Neural cell (in vitro differentiated cells): ENCODE measurements at regions not wholly inside any gene's neighbourhood (a gene's known extent, or its start where the extent isn't known, plus 50 kb on each side); places are given as distances from the start of the nearest gene placed in this dataset.

Source experiments
- H2AFZ ChIP-seq: fragments of 200-600, 300-800 bp; sonication (generic), shearing (Covaris generic); 2 replicates; pipeline ENCODE4 v1.6.0; 2014; ENCODE audit warnings: low read depth, mild to moderate bottlenecking, antibody characterized with exemption, low read length, moderate library complexity
- H3F3A ChIP-seq: fragments of 200-600 bp; shearing (Covaris generic); 2 replicates; pipeline ENCODE4 v1.6.1; 2016; ENCODE audit warnings: mild to moderate bottlenecking, moderate library complexity, mixed read lengths, antibody characterized with exemption, low read length; ENCODE audit not compliant: insufficient read depth, poor library complexity, severe bottlenecking
- H3K27ac ChIP-seq: fragments of 200-600, 300-800 bp; sonication (generic), shearing (Covaris generic); 2 replicates; pipeline ENCODE4 v1.5.1; 2014; ENCODE audit warnings: mild to moderate bottlenecking, low read length, moderate library complexity
- H3K27me3 ChIP-seq: fragments of 300-800, 200-600 bp; sonication (generic), shearing (Covaris generic); 2 replicates; pipeline ENCODE4 v1.6.0; 2014; ENCODE audit warnings: mild to moderate bottlenecking, low read depth, low read length, moderate library complexity; ENCODE audit not compliant: insufficient read depth
- H3K36me3 ChIP-seq: fragments of 300-800, 200-600 bp; sonication (generic), shearing (Covaris generic); 2 replicates; pipeline ENCODE4 v1.5.1; 2014; ENCODE audit warnings: mild to moderate bottlenecking, antibody characterized with exemption, low read length, moderate library complexity; ENCODE audit not compliant: insufficient read depth
- H3K4me2 ChIP-seq: fragments of 300-800, 200-600 bp; sonication (generic), shearing (Covaris generic); 2 replicates; pipeline ENCODE4 v1.6.0; 2014; ENCODE audit warnings: mild to moderate bottlenecking, low read length
- H3K4me3 ChIP-seq: fragments of 300-800, 200-600 bp; sonication (generic), shearing (Covaris generic); 2 replicates; pipeline ENCODE4 v1.5.1; 2014; ENCODE audit warnings: mild to moderate bottlenecking, low read length, moderate library complexity
- H3K79me2 ChIP-seq: fragments of 200-600 bp; shearing (Covaris generic); replicated peaks from 2 replicates; pipeline ENCODE4 v1.6.0; 2014; ENCODE audit warnings: mild to moderate bottlenecking, low read length, moderate library complexity; ENCODE audit not compliant: insufficient read depth
- H3K9ac ChIP-seq: fragments of 300-800, 200-600 bp; sonication (generic), shearing (Covaris generic); 2 replicates; pipeline ENCODE4 v1.6.1; 2016; ENCODE audit warnings: mild to moderate bottlenecking, low read length, mixed read lengths
- H3K9me2 ChIP-seq: fragments of 200-600 bp; shearing (Covaris generic); 2 replicates; pipeline ENCODE4 v1.6.1; 2016; ENCODE audit warnings: mild to moderate bottlenecking, low read length, mixed read lengths; ENCODE audit not compliant: insufficient read depth
- H3K9me3 ChIP-seq: fragments of 200-600, 300-800 bp; sonication (generic), shearing (Covaris generic); 2 replicates; pipeline ENCODE4 v1.6.1; 2016; ENCODE audit warnings: mild to moderate bottlenecking, mixed run types, low read length, moderate library complexity, mixed read lengths
- H4K20me1 ChIP-seq: fragments of 200-600 bp; shearing (Covaris generic); 2 replicates; pipeline ENCODE4 v1.6.1; 2016; ENCODE audit warnings: mild to moderate bottlenecking, mixed run types; ENCODE audit not compliant: insufficient read depth
- EP300 ChIP-seq: fragments of 450-650 bp; conservative IDR thresholded peaks from 2 replicates; pipeline ENCODE4 v1.6.1; 2014; ENCODE audit warnings: antibody characterized with exemption, mild to moderate bottlenecking, moderate library complexity; ENCODE audit not compliant: poor library complexity, severe bottlenecking
- EZH2 ChIP-seq: fragments of 200-600, 300-800 bp; shearing (Covaris generic), sonication (generic); IDR thresholded peaks from 2 replicates; pipeline ENCODE4 v1.6.1; 2014; ENCODE audit warnings: antibody characterized with exemption, low read length, borderline replicate concordance, mild to moderate bottlenecking; ENCODE audit not compliant: insufficient read depth, poor library complexity, severe bottlenecking
- MXI1 ChIP-seq: fragments of 450-650 bp; conservative IDR thresholded peaks from 2 replicates; pipeline ENCODE4 v1.6.1; 2014; ENCODE audit warnings: antibody characterized with exemption, mild to moderate bottlenecking; ENCODE audit not compliant: poor library complexity, severe bottlenecking
- POLR2AphosphoS5 ChIP-seq: IDR thresholded peaks from 2 replicates; pipeline ENCODE4 v1.6.1; 2012
- RAD21 ChIP-seq: fragments of 450-650 bp; conservative IDR thresholded peaks from 2 replicates; pipeline ENCODE4 v1.6.1; 2014; ENCODE audit warnings: antibody characterized with exemption, mild to moderate bottlenecking, moderate library complexity
- SMC3 ChIP-seq: fragments of 450-650 bp; conservative IDR thresholded peaks from 2 replicates; pipeline ENCODE4 v1.6.1; 2014; ENCODE audit warnings: antibody characterized with exemption, mild to moderate bottlenecking, moderate library complexity; ENCODE audit not compliant: poor library complexity
- TAF1 ChIP-seq: IDR thresholded peaks from 2 replicates; pipeline ENCODE4 v1.6.1; 2012; ENCODE audit warnings: low read depth
- TF ChIP-seq, protein P1 (sequence below): fragments of 450-650 bp; IDR thresholded peaks from 2 replicates; pipeline ENCODE4 v1.5.1; 2014; ENCODE audit warnings: antibody characterized with exemption, mild to moderate bottlenecking, moderate library complexity; ENCODE audit not compliant: poor library complexity, severe bottlenecking
- TF ChIP-seq, protein P2 (sequence below): IDR thresholded peaks from 2 replicates; pipeline ENCODE4 v1.6.1; 2012; ENCODE audit warnings: borderline replicate concordance

DNA sequence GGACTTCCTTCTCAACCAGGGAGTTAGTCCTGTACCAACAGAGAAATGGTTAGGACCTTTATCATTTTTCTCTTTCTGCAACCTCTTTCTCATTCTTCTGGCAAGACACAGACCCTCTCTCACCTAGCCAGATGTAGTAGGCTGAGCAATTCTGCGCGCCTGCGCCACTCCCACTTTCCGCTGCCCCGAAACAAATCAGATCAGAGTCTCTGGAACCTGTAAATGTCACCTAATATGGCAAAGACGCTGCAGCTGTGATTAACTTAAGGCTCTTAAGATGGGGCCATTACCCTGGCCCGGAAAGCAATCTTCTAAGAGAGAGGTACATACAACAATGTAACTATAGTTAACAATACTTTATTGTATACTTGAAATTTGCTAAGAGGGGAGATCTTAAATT, 94.3 kb upstream of the ASIC2 start:
- no peak overlapping the region for H3K27ac ChIP-seq
- H4K20me1 ChIP-seq: no peaks in the 10 kb centered on the region
- no peaks in the 10 kb centered on the region for H3K9me2 ChIP-seq
- no peak overlapping the region for H3K4me3 ChIP-seq
- no peaks in the 10 kb centered on the region for H3K9me3 ChIP-seq
- H3K4me2 ChIP-seq: no peak overlapping the region
- no peaks in the 10 kb centered on the region for H3F3A ChIP-seq
- TF ChIP-seq, protein P1, sequence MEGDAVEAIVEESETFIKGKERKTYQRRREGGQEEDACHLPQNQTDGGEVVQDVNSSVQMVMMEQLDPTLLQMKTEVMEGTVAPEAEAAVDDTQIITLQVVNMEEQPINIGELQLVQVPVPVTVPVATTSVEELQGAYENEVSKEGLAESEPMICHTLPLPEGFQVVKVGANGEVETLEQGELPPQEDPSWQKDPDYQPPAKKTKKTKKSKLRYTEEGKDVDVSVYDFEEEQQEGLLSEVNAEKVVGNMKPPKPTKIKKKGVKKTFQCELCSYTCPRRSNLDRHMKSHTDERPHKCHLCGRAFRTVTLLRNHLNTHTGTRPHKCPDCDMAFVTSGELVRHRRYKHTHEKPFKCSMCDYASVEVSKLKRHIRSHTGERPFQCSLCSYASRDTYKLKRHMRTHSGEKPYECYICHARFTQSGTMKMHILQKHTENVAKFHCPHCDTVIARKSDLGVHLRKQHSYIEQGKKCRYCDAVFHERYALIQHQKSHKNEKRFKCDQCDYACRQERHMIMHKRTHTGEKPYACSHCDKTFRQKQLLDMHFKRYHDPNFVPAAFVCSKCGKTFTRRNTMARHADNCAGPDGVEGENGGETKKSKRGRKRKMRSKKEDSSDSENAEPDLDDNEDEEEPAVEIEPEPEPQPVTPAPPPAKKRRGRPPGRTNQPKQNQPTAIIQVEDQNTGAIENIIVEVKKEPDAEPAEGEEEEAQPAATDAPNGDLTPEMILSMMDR: no peak
- no peak for TF ChIP-seq MXI1
- TF ChIP-seq RAD21: no peak
- TF ChIP-seq EZH2: no peak
- TF ChIP-seq, protein P2, sequence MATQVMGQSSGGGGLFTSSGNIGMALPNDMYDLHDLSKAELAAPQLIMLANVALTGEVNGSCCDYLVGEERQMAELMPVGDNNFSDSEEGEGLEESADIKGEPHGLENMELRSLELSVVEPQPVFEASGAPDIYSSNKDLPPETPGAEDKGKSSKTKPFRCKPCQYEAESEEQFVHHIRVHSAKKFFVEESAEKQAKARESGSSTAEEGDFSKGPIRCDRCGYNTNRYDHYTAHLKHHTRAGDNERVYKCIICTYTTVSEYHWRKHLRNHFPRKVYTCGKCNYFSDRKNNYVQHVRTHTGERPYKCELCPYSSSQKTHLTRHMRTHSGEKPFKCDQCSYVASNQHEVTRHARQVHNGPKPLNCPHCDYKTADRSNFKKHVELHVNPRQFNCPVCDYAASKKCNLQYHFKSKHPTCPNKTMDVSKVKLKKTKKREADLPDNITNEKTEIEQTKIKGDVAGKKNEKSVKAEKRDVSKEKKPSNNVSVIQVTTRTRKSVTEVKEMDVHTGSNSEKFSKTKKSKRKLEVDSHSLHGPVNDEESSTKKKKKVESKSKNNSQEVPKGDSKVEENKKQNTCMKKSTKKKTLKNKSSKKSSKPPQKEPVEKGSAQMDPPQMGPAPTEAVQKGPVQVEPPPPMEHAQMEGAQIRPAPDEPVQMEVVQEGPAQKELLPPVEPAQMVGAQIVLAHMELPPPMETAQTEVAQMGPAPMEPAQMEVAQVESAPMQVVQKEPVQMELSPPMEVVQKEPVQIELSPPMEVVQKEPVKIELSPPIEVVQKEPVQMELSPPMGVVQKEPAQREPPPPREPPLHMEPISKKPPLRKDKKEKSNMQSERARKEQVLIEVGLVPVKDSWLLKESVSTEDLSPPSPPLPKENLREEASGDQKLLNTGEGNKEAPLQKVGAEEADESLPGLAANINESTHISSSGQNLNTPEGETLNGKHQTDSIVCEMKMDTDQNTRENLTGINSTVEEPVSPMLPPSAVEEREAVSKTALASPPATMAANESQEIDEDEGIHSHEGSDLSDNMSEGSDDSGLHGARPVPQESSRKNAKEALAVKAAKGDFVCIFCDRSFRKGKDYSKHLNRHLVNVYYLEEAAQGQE: no peak
- no peak for TF ChIP-seq SMC3
- no peak for TF ChIP-seq POLR2AphosphoS5
- no peak for TF ChIP-seq EP300
- no peak for TF ChIP-seq TAF1
- no peaks in the 10 kb centered on the region for H3K36me3 ChIP-seq
- H3K27me3 ChIP-seq: no peaks in the 10 kb centered on the region
- H3K9ac ChIP-seq: no peak overlapping the region
- no peaks in the 10 kb centered on the region for H3K79me2 ChIP-seq
- no peak overlapping the region for H2AFZ ChIP-seq

DNA sequence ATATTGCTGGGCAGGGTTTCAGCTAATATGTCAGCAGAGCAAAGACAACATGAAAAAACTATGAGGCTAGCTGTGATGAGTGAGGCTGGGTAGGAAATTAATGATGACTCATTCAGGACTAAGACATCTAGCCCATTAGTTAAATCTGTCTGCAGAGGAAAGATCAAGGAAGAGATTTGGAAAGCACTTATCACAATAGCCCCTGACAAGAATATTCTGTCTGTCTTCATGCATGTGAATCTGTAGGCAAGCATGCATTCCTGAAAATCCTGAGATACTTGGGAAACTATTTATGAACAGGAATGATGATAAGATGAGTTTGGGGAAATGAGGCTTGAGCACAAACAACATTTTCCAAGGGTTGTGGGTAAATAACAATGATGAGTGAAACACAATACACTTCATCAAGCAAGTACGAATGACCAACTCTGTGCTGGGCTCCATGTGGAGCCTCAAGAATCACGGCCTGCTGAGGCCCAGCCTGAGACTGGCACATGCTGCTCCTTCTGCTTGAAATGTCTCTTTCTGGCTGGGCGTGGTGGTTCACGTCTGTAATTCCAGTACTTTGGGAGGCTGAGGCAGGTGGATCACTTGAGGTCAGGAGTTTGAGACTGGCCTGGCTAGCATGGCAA, 96.5 kb upstream of the ASIC2 start:
- no peaks in the 10 kb centered on the region for H3K9me2 ChIP-seq
- TF ChIP-seq MXI1: no peak
- no peak for TF ChIP-seq EP300
- no peak for TF ChIP-seq TAF1
- no peak for TF ChIP-seq EZH2
- TF ChIP-seq SMC3: no peak
- TF ChIP-seq RAD21: no peak
- TF ChIP-seq, protein P2: no peak
- no peak for TF ChIP-seq POLR2AphosphoS5
- TF ChIP-seq, protein P1: no peak
- H4K20me1 ChIP-seq: no peaks in the 10 kb centered on the region
- H3K4me2 ChIP-seq: no peak overlapping the region
- H3K4me3 ChIP-seq: no peak overlapping the region
- H3K79me2 ChIP-seq: no peaks in the 10 kb centered on the region
- H3K27me3 ChIP-seq: no peaks in the 10 kb centered on the region
- H3K9ac ChIP-seq: no peak overlapping the region
- H3K9me3 ChIP-seq: no peaks in the 10 kb centered on the region
- no peak overlapping the region for H3K27ac ChIP-seq
- H2AFZ ChIP-seq: no peak overlapping the region
- no peaks in the 10 kb centered on the region for H3K36me3 ChIP-seq
- no peaks in the 10 kb centered on the region for H3F3A ChIP-seq
